SK-N-SH (cell line): ENCODE measurements at regions not wholly inside any gene's neighbourhood (a gene's known extent, or its start where the extent isn't known, plus 50 kb on each side); places are given as distances from the start of the nearest gene placed in this dataset.

Source experiments
- CTCF ChIA-PET: fragments of 300-600, 350-600 bp; formaldehyde crosslinking; extraction: SDS; loops from one replicate; lab custom pipeline; 2021; lab: Yijun Ruan, JAX
- POLR2A ChIA-PET: fragments of 350-600 bp; sonication (Branson Sonifier 250); formaldehyde crosslinking; extraction: SDS; loops from one replicate; lab custom pipeline; 2020; ENCODE audit warnings: antibody characterized with exemption, inconsistent platforms; lab: Yijun Ruan, JAX
- DNase-seq: peaks from one replicate; pipeline ENCODE4 v3.0.0; 2012
- H2AFZ ChIP-seq: fragments of 200-600 bp; sonication (generic); 2 replicates; pipeline ENCODE4 v1.8.1; 2016; ENCODE audit warnings: antibody characterized with exemption, mild to moderate bottlenecking, low read depth
- H3F3A ChIP-seq: fragments of 200-600 bp; sonication (generic); replicated peaks from 2 replicates; pipeline ENCODE3; 2016; ENCODE audit warnings: antibody characterized with exemption, mild to moderate bottlenecking; ENCODE audit not compliant: insufficient read depth
- H3K27ac ChIP-seq, 2 experiments: fragments of 200-500 bp in 1 of 2; fragments of 200-600 bp in 1 of 2; sonication (Bioruptor generic) in 1 of 2; sonication (generic), shearing (Covaris generic) in 1 of 2; 2 replicates each; pipeline versions ENCODE4 v1.5.1 to v1.6.1; 2014 to 2016; ENCODE audit warnings: low read depth in 2 of 2, inconsistent platforms in 1 of 2, low read length in 1 of 2, mild to moderate bottlenecking in 1 of 2, mixed read lengths in 1 of 2
- H3K27me3 ChIP-seq: fragments of 200-600 bp; sonication (generic), shearing (Covaris generic); 2 replicates; pipeline ENCODE4 v1.6.1; 2016; ENCODE audit warnings: mixed run types; ENCODE audit not compliant: insufficient read depth
- H3K36me3 ChIP-seq, 2 experiments: fragments of 200-500 bp in 1 of 2; fragments of 200-600 bp in 1 of 2; sonication (Bioruptor generic) in 1 of 2; sonication (generic) in 1 of 2; replicated peaks in 1 of 2; 2 replicates each; pipeline versions ENCODE3 to v1.5.1; 2014 to 2016; ENCODE audit warnings: low read length in 1 of 2, mild to moderate bottlenecking in 1 of 2; ENCODE audit not compliant: insufficient read depth in 2 of 2, control insufficient read depth in 1 of 2
- H3K4me1 ChIP-seq, 2 experiments: fragments of 200-500 bp in 1 of 2; fragments of 200-600 bp in 1 of 2; sonication (Bioruptor generic) in 1 of 2; sonication (generic), shearing (Covaris generic) in 1 of 2; 2 replicates each; pipeline versions ENCODE4 v1.5.1 to v1.6.1; 2014 to 2016; ENCODE audit warnings: low read depth in 1 of 2, low read length in 1 of 2, mixed run types in 1 of 2; ENCODE audit not compliant: insufficient read depth in 2 of 2, control insufficient read depth in 1 of 2
- H3K4me2 ChIP-seq: fragments of 200-600 bp; sonication (generic), shearing (Covaris generic); 2 replicates; pipeline ENCODE4 v1.6.1; 2017; ENCODE audit warnings: mixed run types
- H3K4me3 ChIP-seq, 2 experiments: fragments of 200-500 bp in 1 of 2; fragments of 200-600 bp in 1 of 2; sonication (Bioruptor generic) in 1 of 2; sonication (generic), shearing (Covaris generic) in 1 of 2; 2 replicates each; pipeline versions ENCODE4 v1.5.1 to v1.8.1; 2014 to 2016; ENCODE audit warnings: low read depth in 2 of 2, inconsistent platforms in 1 of 2, low read length in 1 of 2, mild to moderate bottlenecking in 1 of 2, mixed read lengths in 1 of 2, moderate library complexity in 1 of 2
- H3K79me2 ChIP-seq: fragments of 200-600 bp; sonication (generic); 2 replicates; pipeline ENCODE4 v1.8.1; 2017; ENCODE audit warnings: mild to moderate bottlenecking; ENCODE audit not compliant: insufficient read depth
- H3K9ac ChIP-seq: fragments of 200-600 bp; sonication (generic); 2 replicates; pipeline ENCODE4 v1.6.1; 2017; ENCODE audit warnings: mixed run types
- H3K9me2 ChIP-seq: fragments of 200-600 bp; sonication (generic); 2 replicates; pipeline ENCODE4 v1.6.1; 2017; ENCODE audit warnings: mixed run types
- H3K9me3 ChIP-seq: fragments of 200-600 bp; sonication (generic); 2 replicates; pipeline ENCODE4 v1.6.1; 2017; ENCODE audit warnings: mixed run types, mild to moderate bottlenecking, moderate library complexity
- H4K20me1 ChIP-seq: fragments of 200-600 bp; sonication (generic); 2 replicates; pipeline ENCODE4 v1.6.1; 2017; ENCODE audit warnings: mild to moderate bottlenecking, mixed run types; ENCODE audit not compliant: insufficient read depth
- CTCF ChIP-seq: fragments of 200-600 bp; sonication (generic); IDR thresholded peaks from 2 replicates; pipeline ENCODE4 v1.6.1; 2017; ENCODE audit warnings: antibody characterized with exemption, mild to moderate bottlenecking, moderate library complexity
- ELF1 ChIP-seq: IDR thresholded peaks from 2 replicates; pipeline ENCODE4 v1.4.0; 2012
- EP300 ChIP-seq, 2 experiments: IDR thresholded peaks; 2 replicates each; pipeline versions ENCODE4 v1.4.0 to v1.6.1; 2012; ENCODE audit warnings: borderline replicate concordance in 1 of 2, low read depth in 1 of 2, low read length in 1 of 2
- FOSL2 ChIP-seq: IDR thresholded peaks from 2 replicates; pipeline ENCODE4 v1.4.0; 2012; ENCODE audit warnings: low read depth, mild to moderate bottlenecking, moderate library complexity, borderline replicate concordance
- FOXJ3 ChIP-seq: sonication (generic); formaldehyde crosslinking; IDR thresholded peaks from 2 replicates; pipeline ENCODE4 v1.5.1; 2020; ENCODE audit warnings: mild to moderate bottlenecking, missing genetic modification reagents
- FOXM1 ChIP-seq: IDR thresholded peaks from 2 replicates; pipeline ENCODE4 v1.4.0; 2012; ENCODE audit warnings: low read depth, mild to moderate bottlenecking
- GATA2 ChIP-seq: sonication (generic); formaldehyde crosslinking; IDR thresholded peaks from 2 replicates; pipeline ENCODE4 v1.5.0; 2020; ENCODE audit warnings: mild to moderate bottlenecking, missing genetic modification reagents
- JUND ChIP-seq: IDR thresholded peaks from 2 replicates; pipeline ENCODE4 v1.4.0; 2012
- MAX ChIP-seq: IDR thresholded peaks from 2 replicates; pipeline ENCODE4 v1.4.0; 2012; ENCODE audit warnings: low read depth
- MEF2A ChIP-seq: IDR thresholded peaks from 2 replicates; pipeline ENCODE4 v1.4.0; 2012; ENCODE audit warnings: low read depth, borderline replicate concordance
- NFIC ChIP-seq: IDR thresholded peaks from 2 replicates; pipeline ENCODE4 v1.4.0; 2012; ENCODE audit warnings: borderline replicate concordance
- RCOR1 ChIP-seq: fragments of 150-350 bp; IDR thresholded peaks from 2 replicates; pipeline ENCODE4 v1.6.1; 2017; ENCODE audit warnings: antibody characterized with exemption, low read length
- RFX5 ChIP-seq: IDR thresholded peaks from 2 replicates; pipeline ENCODE4 v1.6.1; 2012; ENCODE audit warnings: mild to moderate bottlenecking, improper control_type of control experiment, low read length
- TAF1 ChIP-seq: IDR thresholded peaks from 2 replicates; pipeline ENCODE4 v1.6.1; 2012; ENCODE audit warnings: low read depth, mild to moderate bottlenecking, low read length, moderate library complexity, borderline replicate concordance
- TCF12 ChIP-seq: IDR thresholded peaks from 2 replicates; pipeline ENCODE4 v1.4.0; 2012
- TEAD4 ChIP-seq: IDR thresholded peaks from 2 replicates; pipeline ENCODE4 v1.4.0; 2012; ENCODE audit warnings: mild to moderate bottlenecking, borderline replicate concordance; ENCODE audit not compliant: insufficient read depth
- USF2 ChIP-seq: fragments of 150-350 bp; IDR thresholded peaks from 2 replicates; pipeline ENCODE4 v1.6.1; 2017; ENCODE audit warnings: antibody characterized with exemption, low read length, low read depth, borderline replicate concordance
- YY1 ChIP-seq: IDR thresholded peaks from 2 replicates; pipeline ENCODE4 v1.4.0; 2012; ENCODE audit warnings: low read depth, mild to moderate bottlenecking
- WGBS: methylation state at CpG from one replicate; pipeline ENCODE4 v1.1.6; 2017; ENCODE audit warnings: low lambda C conversion rate; 5-methylcytosine and 5-hydroxymethylcytosine counted together
- TF ChIP-seq, protein P1 (sequence below): IDR thresholded peaks from 2 replicates; pipeline ENCODE4 v1.4.0; 2012; ENCODE audit warnings: low read depth, borderline replicate concordance
- TF ChIP-seq, protein P2 (sequence below): IDR thresholded peaks from 2 replicates; pipeline ENCODE4; 2012

GRCh38 chr1:78387871-78388270 lies 102.9 kb upstream of the PTGFR start:
- no peaks in the 10 kb centered on the region for H3F3A ChIP-seq
- 65% methylated on average over 1 of the region's 1 CpG for WGBS
- no peaks in the 10 kb centered on the region for H3K79me2 ChIP-seq
- H3K36me3 ChIP-seq, result no peaks in the 10 kb centered on the region
- no peaks in the 10 kb centered on the region for H3K27me3 ChIP-seq
- no peaks in the 10 kb centered on the region for H3K4me1 ChIP-seq
- H4K20me1 ChIP-seq, result no peaks in the 10 kb centered on the region
- H3K4me2 ChIP-seq, result no peak overlapping the region
- DNase-seq, result no peak
- H3K9ac ChIP-seq, result no peak overlapping the region
- no peak overlapping the region for H2AFZ ChIP-seq
- no peaks in the 10 kb centered on the region for H3K9me2 ChIP-seq
- H3K4me3 ChIP-seq, result no peak overlapping the region
- ChIA-PET POLR2A (no interaction called here), CTCF (interaction anchor here (0.8 kb wide), 1 partner anchor 53 kb away, joined by 3 read pairs; no protein-coding TSS in a partner anchor)
- no peaks in the 10 kb centered on the region; the same call in 1 of the 2 replicates for H3K9me3 ChIP-seq
- no peak overlapping the region for H3K27ac ChIP-seq
- no peak for TF ChIP-seq TAF1
- TF ChIP-seq MAX, result no peak
- no peak for TF ChIP-seq FOSL2
- no peak for TF ChIP-seq RFX5
- TF ChIP-seq FOXJ3 (CRISPR knock-in tag), result no peak
- TF ChIP-seq NFIC, result no peak
- TF ChIP-seq GATA2 (CRISPR knock-in tag), result no peak
- TF ChIP-seq FOXM1, result no peak
- no peak for TF ChIP-seq USF2
- no peak for TF ChIP-seq JUND
- TF ChIP-seq RCOR1, result no peak
- TF ChIP-seq, protein P1, sequence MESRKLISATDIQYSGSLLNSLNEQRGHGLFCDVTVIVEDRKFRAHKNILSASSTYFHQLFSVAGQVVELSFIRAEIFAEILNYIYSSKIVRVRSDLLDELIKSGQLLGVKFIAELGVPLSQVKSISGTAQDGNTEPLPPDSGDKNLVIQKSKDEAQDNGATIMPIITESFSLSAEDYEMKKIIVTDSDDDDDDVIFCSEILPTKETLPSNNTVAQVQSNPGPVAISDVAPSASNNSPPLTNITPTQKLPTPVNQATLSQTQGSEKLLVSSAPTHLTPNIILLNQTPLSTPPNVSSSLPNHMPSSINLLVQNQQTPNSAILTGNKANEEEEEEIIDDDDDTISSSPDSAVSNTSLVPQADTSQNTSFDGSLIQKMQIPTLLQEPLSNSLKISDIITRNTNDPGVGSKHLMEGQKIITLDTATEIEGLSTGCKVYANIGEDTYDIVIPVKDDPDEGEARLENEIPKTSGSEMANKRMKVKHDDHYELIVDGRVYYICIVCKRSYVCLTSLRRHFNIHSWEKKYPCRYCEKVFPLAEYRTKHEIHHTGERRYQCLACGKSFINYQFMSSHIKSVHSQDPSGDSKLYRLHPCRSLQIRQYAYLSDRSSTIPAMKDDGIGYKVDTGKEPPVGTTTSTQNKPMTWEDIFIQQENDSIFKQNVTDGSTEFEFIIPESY, result no peak
- TF ChIP-seq YY1, result no peak
- TF ChIP-seq EP300 (IDR thresholded peaks at IDR 0.05; ENCODE audit: borderline replicate concordance in 1 of 2, low read depth in 1 of 2, low read length in 1 of 2), result no peak
- TF ChIP-seq CTCF, result no peak
- TF ChIP-seq TEAD4, result no peak
- no peak for TF ChIP-seq ELF1
- TF ChIP-seq, protein P2, sequence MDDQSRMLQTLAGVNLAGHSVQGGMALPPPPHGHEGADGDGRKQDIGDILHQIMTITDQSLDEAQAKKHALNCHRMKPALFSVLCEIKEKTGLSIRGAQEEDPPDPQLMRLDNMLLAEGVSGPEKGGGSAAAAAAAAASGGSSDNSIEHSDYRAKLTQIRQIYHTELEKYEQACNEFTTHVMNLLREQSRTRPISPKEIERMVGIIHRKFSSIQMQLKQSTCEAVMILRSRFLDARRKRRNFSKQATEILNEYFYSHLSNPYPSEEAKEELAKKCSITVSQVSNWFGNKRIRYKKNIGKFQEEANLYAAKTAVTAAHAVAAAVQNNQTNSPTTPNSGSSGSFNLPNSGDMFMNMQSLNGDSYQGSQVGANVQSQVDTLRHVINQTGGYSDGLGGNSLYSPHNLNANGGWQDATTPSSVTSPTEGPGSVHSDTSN, result no peak
- TF ChIP-seq TCF12, result no peak
- no peak for TF ChIP-seq MEF2A
